ENCODE measurements at regions not wholly inside any gene's neighbourhood (a gene's known extent, or its start where the extent isn't known, plus 50 kb on each side); places are given as distances from the start of the nearest gene placed in this dataset.

GRCh38 chr5:130773813-130774212 lies 391.2 kb downstream of the HINT1 start:
- CTCF ChIA-PET, result interaction anchor here (0.6 kb wide), 1 partner anchor 389 kb away, joined by 3 read pairs; no protein-coding TSS in a partner anchor
- no peaks in the 10 kb centered on the region for H3K36me3 ChIP-seq (ENCODE audit: control insufficient read depth in 2 of 2, insufficient read depth in 1 of 2, low read length in 2 of 2)
- H3K9me3 ChIP-seq (ENCODE audit: control insufficient read depth, insufficient read depth, low read depth, low read length), result no peaks in the 10 kb centered on the region
- H3K27ac ChIP-seq (ENCODE audit: extremely low read depth, low read depth, low read length), result no peak overlapping the region
- H3K4me3 ChIP-seq (ENCODE audit: low read depth, low read length), result no peak overlapping the region
- TF ChIP-seq PRDM6 (tag by site-specific recombination; IDR thresholded peaks at IDR 0.05) (no peak), ZNF112 (tag by site-specific recombination; IDR thresholded peaks at IDR 0.05) (no peak), ZNF416 (tag by site-specific recombination; IDR thresholded peaks at IDR 0.05) (no peak), TRIM28 (IDR thresholded peaks at IDR 0.05; ENCODE audit: borderline replicate concordance, low read length) (no peak), ZNF558 (tag by site-specific recombination; IDR thresholded peaks at IDR 0.05) (no peak), ZNF202 (tag by site-specific recombination; IDR thresholded peaks at IDR 0.05; ENCODE audit: borderline replicate concordance) (no peak), ZNF837 (tag by site-specific recombination; IDR thresholded peaks at IDR 0.05) (no peak), ZNF37A (tag by site-specific recombination; IDR thresholded peaks at IDR 0.05) (no peak)
- TF ChIP-seq, protein P1, sequence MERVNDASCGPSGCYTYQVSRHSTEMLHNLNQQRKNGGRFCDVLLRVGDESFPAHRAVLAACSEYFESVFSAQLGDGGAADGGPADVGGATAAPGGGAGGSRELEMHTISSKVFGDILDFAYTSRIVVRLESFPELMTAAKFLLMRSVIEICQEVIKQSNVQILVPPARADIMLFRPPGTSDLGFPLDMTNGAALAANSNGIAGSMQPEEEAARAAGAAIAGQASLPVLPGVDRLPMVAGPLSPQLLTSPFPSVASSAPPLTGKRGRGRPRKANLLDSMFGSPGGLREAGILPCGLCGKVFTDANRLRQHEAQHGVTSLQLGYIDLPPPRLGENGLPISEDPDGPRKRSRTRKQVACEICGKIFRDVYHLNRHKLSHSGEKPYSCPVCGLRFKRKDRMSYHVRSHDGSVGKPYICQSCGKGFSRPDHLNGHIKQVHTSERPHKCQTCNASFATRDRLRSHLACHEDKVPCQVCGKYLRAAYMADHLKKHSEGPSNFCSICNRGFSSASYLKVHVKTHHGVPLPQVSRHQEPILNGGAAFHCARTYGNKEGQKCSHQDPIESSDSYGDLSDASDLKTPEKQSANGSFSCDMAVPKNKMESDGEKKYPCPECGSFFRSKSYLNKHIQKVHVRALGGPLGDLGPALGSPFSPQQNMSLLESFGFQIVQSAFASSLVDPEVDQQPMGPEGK (tag by site-specific recombination; IDR thresholded peaks at IDR 0.05), result no peak
- POLR2A ChIA-PET, result no interaction called here
- no peaks in the 10 kb centered on the region for H3K4me1 ChIP-seq (ENCODE audit: control insufficient read depth, insufficient read depth, low read length)

DNA sequence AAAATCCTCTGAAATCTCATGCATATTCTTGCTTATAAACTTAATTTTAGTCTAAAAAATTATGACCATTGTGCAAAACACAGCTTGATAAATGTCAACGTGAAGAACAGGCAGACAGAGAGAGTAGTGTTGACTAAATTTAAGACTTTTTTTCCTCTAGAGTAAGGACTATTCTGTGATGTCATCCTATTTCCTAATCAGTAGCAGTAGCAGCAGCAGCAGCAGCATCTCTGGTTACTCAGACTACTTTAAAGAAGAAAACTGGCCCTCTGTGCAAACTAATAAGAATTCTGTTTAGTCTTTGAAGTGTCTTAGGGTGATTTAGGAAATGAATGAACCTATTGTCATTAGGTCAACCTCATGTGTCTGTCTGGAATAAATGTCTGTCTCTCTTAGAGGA lies 403.0 kb downstream of the HINT1 start:
- no peak overlapping the region for H3K27ac ChIP-seq (ENCODE audit: extremely low read depth, low read depth, low read length)
- H3K4me1 ChIP-seq (ENCODE audit: control insufficient read depth, insufficient read depth, low read length), result no peaks in the 10 kb centered on the region
- ChIA-PET CTCF (no interaction called here), POLR2A (no interaction called here)
- no peak overlapping the region for H3K4me3 ChIP-seq (ENCODE audit: low read depth, low read length)
- TF ChIP-seq MEIS1 (CRISPR knock-in tag; IDR thresholded peaks at IDR 0.05; ENCODE audit: borderline replicate concordance) (no peak), ZBTB20 (tag by site-specific recombination; IDR thresholded peaks at IDR 0.05) (no peak), ZNF664 (tag by site-specific recombination; IDR thresholded peaks at IDR 0.05) (no peak), ZNF626 (tag by site-specific recombination; IDR thresholded peaks at IDR 0.05) (no peak), ZNF274 (IDR thresholded peaks at IDR 0.05; ENCODE audit: low read length) (no peak), ZNF274 (tag by site-specific recombination; IDR thresholded peaks at IDR 0.05; ENCODE audit: borderline replicate concordance) (no peak), ZNF302 (tag by site-specific recombination; IDR thresholded peaks at IDR 0.05; ENCODE audit: low read depth) (no peak), ZNF140 (tag by site-specific recombination; IDR thresholded peaks at IDR 0.05) (no peak), ZBTB17 (tag by site-specific recombination; IDR thresholded peaks at IDR 0.05) (no peak), ZNF24 (tag by site-specific recombination; IDR thresholded peaks at IDR 0.05) (no peak)
- TF ChIP-seq, protein P2, sequence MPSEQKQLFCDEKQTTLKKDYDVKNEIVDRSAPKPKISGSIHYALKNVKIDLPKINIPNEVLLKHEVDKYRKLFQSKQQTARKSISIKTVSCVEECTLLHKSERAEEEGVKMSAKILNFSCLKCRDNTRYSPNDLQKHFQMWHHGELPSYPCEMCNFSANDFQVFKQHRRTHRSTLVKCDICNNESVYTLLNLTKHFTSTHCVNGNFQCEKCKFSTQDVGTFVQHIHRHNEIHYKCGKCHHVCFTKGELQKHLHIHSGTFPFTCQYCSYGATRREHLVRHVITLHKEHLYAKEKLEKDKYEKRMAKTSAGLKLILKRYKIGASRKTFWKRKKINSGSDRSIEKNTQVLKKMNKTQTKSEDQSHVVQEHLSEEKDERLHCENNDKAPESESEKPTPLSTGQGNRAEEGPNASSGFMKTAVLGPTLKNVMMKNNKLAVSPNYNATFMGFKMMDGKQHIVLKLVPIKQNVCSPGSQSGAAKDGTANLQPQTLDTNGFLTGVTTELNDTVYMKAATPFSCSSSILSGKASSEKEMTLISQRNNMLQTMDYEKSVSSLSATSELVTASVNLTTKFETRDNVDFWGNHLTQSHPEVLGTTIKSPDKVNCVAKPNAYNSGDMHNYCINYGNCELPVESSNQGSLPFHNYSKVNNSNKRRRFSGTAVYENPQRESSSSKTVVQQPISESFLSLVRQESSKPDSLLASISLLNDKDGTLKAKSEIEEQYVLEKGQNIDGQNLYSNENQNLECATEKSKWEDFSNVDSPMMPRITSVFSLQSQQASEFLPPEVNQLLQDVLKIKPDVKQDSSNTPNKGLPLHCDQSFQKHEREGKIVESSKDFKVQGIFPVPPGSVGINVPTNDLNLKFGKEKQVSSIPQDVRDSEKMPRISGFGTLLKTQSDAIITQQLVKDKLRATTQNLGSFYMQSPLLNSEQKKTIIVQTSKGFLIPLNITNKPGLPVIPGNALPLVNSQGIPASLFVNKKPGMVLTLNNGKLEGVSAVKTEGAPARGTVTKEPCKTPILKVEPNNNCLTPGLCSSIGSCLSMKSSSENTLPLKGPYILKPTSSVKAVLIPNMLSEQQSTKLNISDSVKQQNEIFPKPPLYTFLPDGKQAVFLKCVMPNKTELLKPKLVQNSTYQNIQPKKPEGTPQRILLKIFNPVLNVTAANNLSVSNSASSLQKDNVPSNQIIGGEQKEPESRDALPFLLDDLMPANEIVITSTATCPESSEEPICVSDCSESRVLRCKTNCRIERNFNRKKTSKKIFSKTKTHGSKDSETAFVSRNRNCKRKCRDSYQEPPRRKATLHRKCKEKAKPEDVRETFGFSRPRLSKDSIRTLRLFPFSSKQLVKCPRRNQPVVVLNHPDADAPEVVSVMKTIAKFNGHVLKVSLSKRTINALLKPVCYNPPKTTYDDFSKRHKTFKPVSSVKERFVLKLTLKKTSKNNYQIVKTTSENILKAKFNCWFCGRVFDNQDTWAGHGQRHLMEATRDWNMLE (tag by site-specific recombination; conservative IDR thresholded peaks at IDR 0.05; ENCODE audit: low read depth), result no peak
- TF ChIP-seq, protein P3, sequence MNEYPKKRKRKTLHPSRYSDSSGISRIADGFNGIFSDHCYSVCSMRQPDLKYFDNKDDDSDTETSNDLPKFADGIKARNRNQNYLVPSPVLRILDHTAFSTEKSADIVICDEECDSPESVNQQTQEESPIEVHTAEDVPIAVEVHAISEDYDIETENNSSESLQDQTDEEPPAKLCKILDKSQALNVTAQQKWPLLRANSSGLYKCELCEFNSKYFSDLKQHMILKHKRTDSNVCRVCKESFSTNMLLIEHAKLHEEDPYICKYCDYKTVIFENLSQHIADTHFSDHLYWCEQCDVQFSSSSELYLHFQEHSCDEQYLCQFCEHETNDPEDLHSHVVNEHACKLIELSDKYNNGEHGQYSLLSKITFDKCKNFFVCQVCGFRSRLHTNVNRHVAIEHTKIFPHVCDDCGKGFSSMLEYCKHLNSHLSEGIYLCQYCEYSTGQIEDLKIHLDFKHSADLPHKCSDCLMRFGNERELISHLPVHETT (tag by site-specific recombination; IDR thresholded peaks at IDR 0.05), result no peak
- TF ChIP-seq, protein P4, sequence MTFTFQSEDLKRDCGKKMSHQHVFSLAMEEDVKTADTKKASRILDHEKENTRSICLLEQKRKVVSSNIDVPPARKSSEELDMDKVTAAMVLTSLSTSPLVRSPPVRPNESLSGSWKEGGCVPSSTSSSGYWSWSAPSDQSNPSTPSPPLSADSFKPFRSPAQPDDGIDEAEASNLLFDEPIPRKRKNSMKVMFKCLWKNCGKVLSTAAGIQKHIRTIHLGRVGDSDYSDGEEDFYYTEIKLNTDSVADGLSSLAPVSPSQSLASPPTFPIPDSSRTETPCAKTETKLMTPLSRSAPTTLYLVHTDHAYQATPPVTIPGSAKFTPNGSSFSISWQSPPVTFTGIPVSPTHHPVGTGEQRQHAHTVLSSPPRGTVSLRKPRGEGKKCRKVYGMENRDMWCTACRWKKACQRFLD (tag by site-specific recombination; IDR thresholded peaks at IDR 0.05), result no peak
- no peaks in the 10 kb centered on the region for H3K9me3 ChIP-seq (ENCODE audit: control insufficient read depth, insufficient read depth, low read depth, low read length)
- no peaks in the 10 kb centered on the region for H3K36me3 ChIP-seq (ENCODE audit: control insufficient read depth in 2 of 2, insufficient read depth in 1 of 2, low read length in 2 of 2)
